PC-3 (cell line): ENCODE measurements at regions not wholly inside any gene's neighbourhood (a gene's known extent, or its start where the extent isn't known, plus 50 kb on each side); places are given as distances from the start of the nearest gene placed in this dataset.

ENCODE experiments used
- ATAC-seq: fragments of 200-7000 bp; cut with Tn5 transposase; 2 replicates; pipeline ENCODE4 v1.9.1; 2020; ENCODE audit warnings: mild to moderate bottlenecking, moderate library complexity
- BruUV-seq: library from RNA; stranded (reverse); fragments of 400-500 nt; replicated peaks from 2 replicates; lab custom pipeline; 2021; lab: Mats Ljungman, UMichigan
- CTCF ChIA-PET: fragments of 300-600 bp; sonication (Branson Sonifier 250); formaldehyde crosslinking; loops from one replicate; lab custom pipeline; 2022; ENCODE audit warnings: antibody characterized with exemption; lab: Charles Lee
- POLR2A ChIA-PET: fragments of 300-600 bp; sonication (Branson Sonifier 250); formaldehyde crosslinking; loops from one replicate; lab custom pipeline; 2022; ENCODE audit warnings: antibody characterized with exemption; ENCODE audit not compliant: unreplicated experiment; lab: Charles Lee
- DNase-seq: peaks from one replicate; pipeline ENCODE4 v3.0.0-alpha.2; 2015
- H2AFZ ChIP-seq: fragments of 300-600 bp; sonication (generic); 2 replicates; pipeline ENCODE4 v1.6.0; 2016; ENCODE audit warnings: antibody characterized with exemption, low read length
- H3F3A ChIP-seq: fragments of 300-600 bp; sonication (generic); one replicate; pipeline ENCODE4 v1.6.0; 2017; ENCODE audit warnings: antibody characterized with exemption, low read length, control low read depth, mild to moderate bottlenecking; ENCODE audit not compliant: unreplicated experiment
- H3K27ac ChIP-seq: fragments of 300-600 bp; sonication (generic); 2 replicates; pipeline ENCODE4 v1.5.1; 2016; ENCODE audit warnings: mild to moderate bottlenecking, low read length
- H3K27me3 ChIP-seq: fragments of 300-600 bp; sonication (generic); 2 replicates; pipeline ENCODE4 v1.6.1; 2016; ENCODE audit warnings: low read length, mixed read lengths
- H3K36me3 ChIP-seq: fragments of 300-600 bp; sonication (generic); 2 replicates; pipeline ENCODE4 v1.6.1; 2016; ENCODE audit warnings: low read depth, mixed run types, low read length, mixed read lengths
- H3K4me1 ChIP-seq: fragments of 300-600 bp; sonication (generic); 2 replicates; pipeline ENCODE4 v1.5.1; 2016; ENCODE audit warnings: low read length; ENCODE audit not compliant: insufficient read depth
- H3K4me2 ChIP-seq: fragments of 300-600 bp; sonication (generic); 2 replicates; pipeline ENCODE4 v1.6.0; 2016; ENCODE audit warnings: low read length
- H3K4me3 ChIP-seq: fragments of 300-600 bp; sonication (generic); 2 replicates; pipeline ENCODE4 v1.5.1; 2016; ENCODE audit warnings: mild to moderate bottlenecking, low read length, mixed read lengths
- H3K79me2 ChIP-seq: fragments of 300-600 bp; sonication (generic); 2 replicates; pipeline ENCODE4 v1.6.1; 2017; ENCODE audit warnings: low read length, mixed read lengths
- H3K9ac ChIP-seq: fragments of 300-600 bp; sonication (generic); 2 replicates; pipeline ENCODE4 v1.6.0; 2016; ENCODE audit warnings: mild to moderate bottlenecking, low read length
- H3K9me2 ChIP-seq: fragments of 300-600 bp; sonication (generic); replicated peaks from 2 replicates; pipeline ENCODE4 v1.6.1; 2016; ENCODE audit warnings: mixed run types, low read length, mixed read lengths
- H3K9me3 ChIP-seq: fragments of 300-600 bp; sonication (generic); 2 replicates; pipeline ENCODE4 v1.6.1; 2016; ENCODE audit warnings: low read length, mixed read lengths
- H4K20me1 ChIP-seq: fragments of 300-600 bp; sonication (generic); 2 replicates; pipeline ENCODE4 v1.6.1; 2016; ENCODE audit warnings: low read length, mixed read lengths
- CTCF ChIP-seq: fragments of 300-600 bp; sonication (generic); conservative IDR thresholded peaks from 2 replicates; pipeline ENCODE4 v1.5.1; 2017; ENCODE audit warnings: antibody characterized with exemption, low read depth, mild to moderate bottlenecking, low read length
- EZH2 ChIP-seq: fragments of 300-600 bp; sonication (generic); IDR thresholded peaks from one replicate; pipeline ENCODE4 v1.6.1; 2017; ENCODE audit warnings: antibody characterized with exemption, mild to moderate bottlenecking, low read length; ENCODE audit not compliant: unreplicated experiment
- EZH2phosphoT487 ChIP-seq: fragments of 300-600 bp; sonication (generic); IDR thresholded peaks from 2 replicates; pipeline ENCODE4 v1.6.1; 2018; ENCODE audit warnings: mild to moderate bottlenecking, antibody characterized with exemption, low read length, borderline replicate concordance
- intact Hi-C: fragments of 100-400 bp; cut with micrococcal nuclease; formaldehyde crosslinking; loops from 2 replicates; pipeline ENCODE4 v1.9.0; 2023

- H4K20me1 ChIP-seq: no peaks in the 10 kb centered on the region
- no peak overlapping the region for H3K4me2 ChIP-seq
- intact Hi-C loops: no loop called here
- no peaks in the 10 kb centered on the region for H3F3A ChIP-seq
- H3K4me1 ChIP-seq: no peaks in the 10 kb centered on the region
- H3K9me3 ChIP-seq: no peaks in the 10 kb centered on the region
- no peak overlapping the region for H2AFZ ChIP-seq
- no peaks in the 10 kb centered on the region for H3K36me3 ChIP-seq
- ATAC-seq (no peak), DNase-seq (no peak)
- H3K9me2 ChIP-seq: no peaks in the 10 kb centered on the region
- no peaks in the 10 kb centered on the region for H3K79me2 ChIP-seq
- TF ChIP-seq CTCF: no peak
- no peak for TF ChIP-seq EZH2phosphoT487
- TF ChIP-seq EZH2: no peak
- ChIA-PET POLR2A (no interaction called here), CTCF (no interaction called here)
- H3K27ac ChIP-seq: no peak overlapping the region
- no peak overlapping the region for H3K9ac ChIP-seq
- no TSS peak for BruUV-seq
- H3K27me3 ChIP-seq: peaks cover 54% of the 10 kb centered on the region
- H3K4me3 ChIP-seq: no peak overlapping the region
Measured at GRCh38 chr2:2876331-2877221, 501.0 kb downstream of the EIPR1 start.

- H3K27ac ChIP-seq: no peak overlapping the region
- intact Hi-C loops: no loop called here
- CTCF ChIA-PET: no interaction called here
- no TSS peak for BruUV-seq
- no peaks in the 10 kb centered on the region for H3K36me3 ChIP-seq
- no peaks in the 10 kb centered on the region for H3K9me2 ChIP-seq
- H2AFZ ChIP-seq: no peak overlapping the region
- POLR2A ChIA-PET: no interaction called here
- no peaks in the 10 kb centered on the region for H3F3A ChIP-seq
- no peak overlapping the region for H3K9ac ChIP-seq
- no peaks in the 10 kb centered on the region for H4K20me1 ChIP-seq
- H3K79me2 ChIP-seq: no peaks in the 10 kb centered on the region
- ATAC-seq (no peak), DNase-seq (no peak)
- H3K27me3 ChIP-seq: peaks cover 58% of the 10 kb centered on the region
- no peaks in the 10 kb centered on the region for H3K9me3 ChIP-seq
- H3K4me2 ChIP-seq: no peak overlapping the region
- H3K4me3 ChIP-seq: no peak overlapping the region
- TF ChIP-seq CTCF: no peak
- no peak for TF ChIP-seq EZH2phosphoT487
- no peak for TF ChIP-seq EZH2
- H3K4me1 ChIP-seq: no peaks in the 10 kb centered on the region
Measured at GRCh38 chr2:2875831-2876230, 501.8 kb downstream of the EIPR1 start.

GRCh38 chr2:2875296-2875695, 502.3 kb downstream of the EIPR1 start:
- no peak for DNase-seq
- H3K27ac ChIP-seq: no peak overlapping the region
- no peak for TF ChIP-seq EZH2
- no peak for TF ChIP-seq CTCF
- TF ChIP-seq EZH2phosphoT487: no peak
- H3K4me2 ChIP-seq: no peak overlapping the region
- peaks cover 63% of the 10 kb centered on the region for H3K27me3 ChIP-seq
- ChIA-PET CTCF (no interaction called here), POLR2A (no interaction called here)
- H3K4me3 ChIP-seq: no peak overlapping the region
- no peaks in the 10 kb centered on the region for H4K20me1 ChIP-seq
- no peaks in the 10 kb centered on the region for H3K9me3 ChIP-seq
- H3F3A ChIP-seq: no peaks in the 10 kb centered on the region
- no peak overlapping the region for H3K9ac ChIP-seq
- H3K79me2 ChIP-seq: no peaks in the 10 kb centered on the region
- no peaks in the 10 kb centered on the region for H3K9me2 ChIP-seq
- H3K4me1 ChIP-seq: no peaks in the 10 kb centered on the region
- intact Hi-C loops: no loop called here
- no TSS peak for BruUV-seq
- no peaks in the 10 kb centered on the region for H3K36me3 ChIP-seq
- ATAC-seq: no peak
- H2AFZ ChIP-seq: no peak overlapping the region
